ENCODE measurements at regions not wholly inside any gene's neighbourhood (a gene's known extent, or its start where the extent isn't known, plus 50 kb on each side); places are given as distances from the start of the nearest gene placed in this dataset.

- DNase-seq (ENCODE audit: low read depth, low spot score): no peak
- no peak overlapping the region for H3K27ac ChIP-seq (ENCODE audit: low read depth, low read length)
- ChIA-PET CTCF (no interaction called here), POLR2A (no interaction called here)
- H3K27me3 ChIP-seq (ENCODE audit: control insufficient read depth, insufficient read depth, low read length): peaks cover 7% of the 10 kb centered on the region
- H3K9me3 ChIP-seq (ENCODE audit: control insufficient read depth, insufficient read depth, low read length): no peaks in the 10 kb centered on the region
- no peak overlapping the region for H3K4me3 ChIP-seq (ENCODE audit: low read depth, low read length)
- no peak for TF ChIP-seq CTCF (IDR thresholded peaks at IDR 0.05; ENCODE audit: low read depth, low read length)
Observed at GRCh38 chr4:145333786-145334185, 147.9 kb upstream of the SMAD1 start.

DNA sequence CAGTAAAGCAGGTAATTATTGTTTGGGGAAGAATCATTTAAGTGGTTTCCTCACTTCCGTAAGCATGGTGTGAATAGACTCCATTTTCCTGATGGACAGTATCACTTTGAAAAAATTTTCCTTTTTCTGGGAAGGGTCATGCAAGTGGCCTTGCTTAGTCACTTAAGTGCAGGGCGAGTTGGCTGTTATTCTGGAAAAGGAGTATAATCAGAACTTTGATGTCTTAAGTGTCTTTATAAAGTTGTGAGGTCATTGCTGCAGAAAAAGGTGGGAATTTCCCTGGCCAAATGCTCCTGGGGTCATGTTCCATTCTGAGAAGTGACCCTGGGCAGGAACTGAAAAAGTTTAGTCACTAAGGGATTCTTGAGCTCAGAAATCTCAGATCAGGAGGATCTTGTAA, 146.1 kb upstream of the OTUD4 start:
- ChIA-PET CTCF (no interaction called here), POLR2A (no interaction called here)
- Histone ChIP-seq H3K4me3 (ENCODE audit: low read depth, low read length) (no peak overlapping the region), H3K27ac (ENCODE audit: low read depth, low read length) (no peak overlapping the region), H3K27me3 (ENCODE audit: control insufficient read depth, insufficient read depth, low read length) (peaks cover 7% of the 10 kb centered on the region), H3K9me3 (ENCODE audit: control insufficient read depth, insufficient read depth, low read length) (no peaks in the 10 kb centered on the region)
- no peak for DNase-seq (ENCODE audit: low read depth, low spot score)
- no peak for TF ChIP-seq CTCF (IDR thresholded peaks at IDR 0.05; ENCODE audit: low read depth, low read length)

GRCh38 chr4:145324161-145324560, 143.8 kb upstream of the OTUD4 start:
- ChIA-PET CTCF (no interaction called here), POLR2A (interaction anchor here (0.5 kb wide), 1 partner anchor 60 kb away, joined by 3 read pairs; no protein-coding TSS in a partner anchor)
- no peak for TF ChIP-seq CTCF (IDR thresholded peaks at IDR 0.05; ENCODE audit: low read depth, low read length)
- no peak for DNase-seq (ENCODE audit: low read depth, low spot score)
- Histone ChIP-seq H3K9me3 (ENCODE audit: control insufficient read depth, insufficient read depth, low read length) (no peaks in the 10 kb centered on the region), H3K4me3 (ENCODE audit: low read depth, low read length) (no peak overlapping the region), H3K27me3 (ENCODE audit: control insufficient read depth, insufficient read depth, low read length) (peaks cover 2% of the 10 kb centered on the region), H3K27ac (ENCODE audit: low read depth, low read length) (no peak overlapping the region)

GRCh38 chr4:145320294-145320693, 139.9 kb upstream of the OTUD4 start:
- DNase-seq (ENCODE audit: low read depth, low spot score): no peak
- no peak for TF ChIP-seq CTCF (IDR thresholded peaks at IDR 0.05; ENCODE audit: low read depth, low read length)
- ChIA-PET CTCF (no interaction called here), POLR2A (no interaction called here)
- Histone ChIP-seq H3K4me3 (ENCODE audit: low read depth, low read length) (no peak overlapping the region), H3K9me3 (ENCODE audit: control insufficient read depth, insufficient read depth, low read length) (no peaks in the 10 kb centered on the region), H3K27ac (ENCODE audit: low read depth, low read length) (no peak overlapping the region), H3K27me3 (ENCODE audit: control insufficient read depth, insufficient read depth, low read length) (peaks cover 11% of the 10 kb centered on the region)

- ChIA-PET CTCF (no interaction called here), POLR2A (no interaction called here)
- TF ChIP-seq CTCF (IDR thresholded peaks at IDR 0.05; ENCODE audit: low read depth, low read length): no peak
- no peak for DNase-seq (ENCODE audit: low read depth, low spot score)
- Histone ChIP-seq H3K27me3 (ENCODE audit: control insufficient read depth, insufficient read depth, low read length) (peaks cover 11% of the 10 kb centered on the region), H3K27ac (ENCODE audit: low read depth, low read length) (no peak overlapping the region), H3K9me3 (ENCODE audit: control insufficient read depth, insufficient read depth, low read length) (no peaks in the 10 kb centered on the region), H3K4me3 (ENCODE audit: low read depth, low read length) (no peak overlapping the region)
Observed at GRCh38 chr4:145319751-145320150, 139.4 kb upstream of the OTUD4 start.
